GM06990 (cell line): ENCODE measurements at regions not wholly inside any gene's neighbourhood (a gene's known extent, or its start where the extent isn't known, plus 50 kb on each side); places are given as distances from the start of the nearest gene placed in this dataset.

Experiments
- DNase-seq: peaks from one replicate; pipeline ENCODE4 v3.0.0-alpha.2; 2011; ENCODE audit not compliant: insufficient read length; ENCODE audit errors: extremely low read depth
- H3K27me3 ChIP-seq: replicated peaks from 2 replicates; pipeline ENCODE4 v1.6.0; 2011; ENCODE audit warnings: low read length; ENCODE audit not compliant: control insufficient read depth, insufficient read depth
- H3K36me3 ChIP-seq: 2 replicates; pipeline ENCODE4 v1.5.1; 2011; ENCODE audit warnings: low read length; ENCODE audit not compliant: control insufficient read depth, insufficient read depth
- H3K4me3 ChIP-seq: replicated peaks from 2 replicates; pipeline ENCODE4 v1.5.1; 2011; ENCODE audit warnings: low read depth, mild to moderate bottlenecking, control low read depth, low read length
- CTCF ChIP-seq: IDR thresholded peaks from 2 replicates; pipeline ENCODE4 v1.5.1; 2011; ENCODE audit warnings: low read length, control low read depth, mild to moderate bottlenecking, inconsistent platforms; ENCODE audit not compliant: insufficient read depth, poor library complexity, severe bottlenecking

DNA sequence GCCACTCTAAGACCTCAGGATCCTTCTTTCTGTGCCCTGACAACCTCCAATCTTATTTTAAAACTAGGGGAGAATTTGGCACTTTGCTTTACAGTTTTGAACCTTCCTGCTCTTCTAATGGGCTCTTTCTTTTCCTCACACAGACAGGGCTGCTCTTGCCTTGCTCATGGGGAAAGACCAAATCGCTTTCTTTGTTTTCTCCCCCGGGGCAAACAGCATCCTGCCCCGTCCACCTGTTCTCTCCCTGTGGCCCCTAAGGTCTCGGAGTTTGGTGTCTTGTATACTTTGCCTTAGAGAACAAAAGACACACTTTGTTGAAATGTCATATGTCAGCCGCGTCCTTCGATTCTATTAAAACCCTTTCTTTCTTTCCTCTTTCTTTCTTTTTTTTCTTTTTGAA, 306.7 kb upstream of the SALL1 start:
- no peaks in the 10 kb centered on the region for H3K36me3 ChIP-seq
- no peaks in the 10 kb centered on the region for H3K27me3 ChIP-seq
- TF ChIP-seq CTCF: no peak
- no peak overlapping the region for H3K4me3 ChIP-seq
- no peak for DNase-seq

DNA sequence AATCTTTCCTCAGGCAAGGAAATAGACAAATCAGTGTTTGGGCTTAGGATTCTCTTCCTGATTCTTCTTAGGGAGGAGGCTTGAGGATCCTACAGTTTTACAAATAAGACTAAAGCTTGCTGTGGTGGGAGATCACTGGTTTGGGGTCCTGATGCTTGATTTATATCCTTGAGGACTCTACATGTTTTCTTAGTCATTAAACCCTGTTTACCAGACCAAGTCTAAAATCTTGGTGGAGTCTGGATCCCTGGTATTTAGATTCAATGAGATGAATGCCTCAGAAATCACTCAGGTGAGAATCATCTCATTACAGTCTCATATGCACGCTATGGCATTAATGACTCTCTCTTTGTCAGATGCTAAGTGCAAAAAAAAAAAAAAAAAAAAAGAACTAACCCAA, 304.3 kb upstream of the SALL1 start:
- no peaks in the 10 kb centered on the region for H3K27me3 ChIP-seq
- no peak for TF ChIP-seq CTCF
- H3K4me3 ChIP-seq: no peak overlapping the region
- no peaks in the 10 kb centered on the region for H3K36me3 ChIP-seq
- no peak for DNase-seq

GRCh38 chr16:51453251-51453650, 302.2 kb upstream of the SALL1 start:
- H3K36me3 ChIP-seq: no peaks in the 10 kb centered on the region
- H3K27me3 ChIP-seq: no peaks in the 10 kb centered on the region
- no peak for TF ChIP-seq CTCF
- no peak overlapping the region for H3K4me3 ChIP-seq
- DNase-seq: no peak

DNA sequence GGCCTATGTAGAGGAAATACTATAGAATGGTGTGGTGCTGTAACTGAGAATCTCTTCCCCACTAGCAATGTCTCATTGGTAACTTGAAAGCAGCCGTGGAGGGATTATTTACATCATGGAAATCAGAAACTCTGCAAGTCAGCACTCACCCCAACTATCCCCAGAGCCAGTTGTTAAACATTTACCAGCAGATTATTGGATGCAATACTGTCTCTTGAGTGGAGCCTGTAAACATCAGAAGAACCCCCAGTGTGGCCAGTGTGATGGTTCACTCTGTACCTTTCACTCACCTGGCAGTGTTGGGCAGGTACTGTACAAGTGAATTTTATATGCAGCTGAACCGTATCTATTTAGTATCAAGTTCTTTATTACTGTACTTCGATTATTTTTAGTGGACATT, 299.8 kb upstream of the SALL1 start:
- Histone ChIP-seq H3K4me3 (no peak overlapping the region), H3K27me3 (no peaks in the 10 kb centered on the region), H3K36me3 (no peaks in the 10 kb centered on the region)
- no peak for DNase-seq
- TF ChIP-seq CTCF: no peak

DNA sequence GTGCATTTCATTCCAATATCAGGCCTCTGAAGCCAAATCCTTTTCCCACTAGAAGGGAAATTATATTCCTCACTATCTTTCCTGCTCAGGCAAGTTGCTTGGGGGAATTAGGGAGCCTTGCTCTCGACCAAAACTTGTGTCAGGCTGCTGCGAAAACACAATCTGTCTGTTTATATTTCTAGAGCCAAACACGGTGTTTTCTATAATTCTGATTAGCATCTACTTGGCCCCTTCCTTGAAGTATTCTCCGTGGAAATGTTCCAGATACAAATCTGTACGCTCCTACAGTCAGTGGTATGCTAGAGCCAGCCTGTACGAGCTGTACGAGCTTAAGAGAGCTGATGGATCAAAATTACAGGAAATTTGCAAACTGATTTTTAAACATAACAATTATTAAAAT, 299.3 kb upstream of the SALL1 start:
- Histone ChIP-seq H3K36me3 (no peaks in the 10 kb centered on the region), H3K4me3 (no peak overlapping the region), H3K27me3 (no peaks in the 10 kb centered on the region)
- TF ChIP-seq CTCF: no peak
- no peak for DNase-seq

DNA sequence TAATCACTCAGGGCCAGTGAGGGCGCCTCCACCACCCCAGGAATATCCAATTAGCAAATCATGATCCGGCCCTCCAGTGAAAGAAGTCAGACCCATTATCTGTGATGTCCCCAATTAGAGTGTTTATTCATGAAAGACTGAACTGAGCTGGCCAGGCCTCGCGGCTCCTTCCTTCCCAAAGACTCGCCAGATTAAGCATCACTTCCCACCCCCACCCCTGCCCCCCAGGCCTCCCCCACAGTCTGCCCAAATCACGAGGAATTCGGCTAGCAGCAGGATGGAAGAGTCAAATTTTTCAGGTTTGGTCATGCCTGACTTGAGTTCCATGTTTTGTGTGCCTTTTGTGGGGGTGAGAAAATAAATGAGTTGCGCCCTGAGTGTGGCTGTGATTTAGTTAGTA, 298.4 kb upstream of the SALL1 start:
- no peak overlapping the region for H3K4me3 ChIP-seq
- TF ChIP-seq CTCF: no peak
- H3K27me3 ChIP-seq: no peaks in the 10 kb centered on the region
- no peak for DNase-seq
- H3K36me3 ChIP-seq: no peaks in the 10 kb centered on the region
